PFSK-1 (cell line): ENCODE measurements at regions not wholly inside any gene's neighbourhood (a gene's known extent, or its start where the extent isn't known, plus 50 kb on each side); places are given as distances from the start of the nearest gene placed in this dataset.

Experiments
- POLR2AphosphoS5 ChIP-seq: IDR thresholded peaks from 2 replicates; pipeline ENCODE4 v1.6.1; 2012; ENCODE audit warnings: low read depth, mild to moderate bottlenecking, control low read depth, low read length, moderate library complexity
- REST ChIP-seq, 2 experiments: IDR thresholded peaks; 2 replicates each; pipeline versions ENCODE4 v1.6.1 to v1.8.0; 2011 to 2012; ENCODE audit warnings: low read depth in 2 of 2, low read length in 2 of 2, control low read depth in 1 of 2, inconsistent platforms in 1 of 2, mild to moderate bottlenecking in 1 of 2, moderate library complexity in 1 of 2; ENCODE audit not compliant: insufficient read depth in 1 of 2
- TAF1 ChIP-seq: IDR thresholded peaks from 2 replicates; pipeline ENCODE4 v1.6.1; 2012; ENCODE audit warnings: low read length, control low read depth, borderline replicate concordance; ENCODE audit not compliant: insufficient read depth

GRCh38 chr5:82655078-82655477 is 376.9 kb upstream of the RPS23 start:
- TF ChIP-seq TAF1: no peak
- no peak for TF ChIP-seq POLR2AphosphoS5
- no peak for TF ChIP-seq REST (IDR thresholded peaks at IDR 0.05; ENCODE audit: insufficient read depth in 1 of 2, low read depth in 2 of 2, low read length in 2 of 2)
